Gastroesophageal sphincter (tissue), 3 donors: ENCODE measurements at regions not wholly inside any gene's neighbourhood (a gene's known extent, or its start where the extent isn't known, plus 50 kb on each side); places are given as distances from the start of the nearest gene placed in this dataset.

Experiments
- CTCF ChIP-seq, 4 experiments: fragments of 200-600 bp in 2 of 4; fragments of 450-650 bp in 2 of 4; sonication (generic) in 1 of 4; IDR thresholded peaks; one replicate each; pipeline ENCODE4 v1.5.1; 2017 to 2019; ENCODE audit warnings: antibody characterized with exemption in 4 of 4, mild to moderate bottlenecking in 2 of 4, moderate library complexity in 2 of 4
- POLR2A ChIP-seq, 2 donors: fragments of 450-650 bp; IDR thresholded peaks; one replicate each; pipeline ENCODE4 v1.6.1; 2017; ENCODE audit warnings: antibody characterized with exemption in 2 of 2, mild to moderate bottlenecking in 2 of 2, moderate library complexity in 1 of 2

DNA sequence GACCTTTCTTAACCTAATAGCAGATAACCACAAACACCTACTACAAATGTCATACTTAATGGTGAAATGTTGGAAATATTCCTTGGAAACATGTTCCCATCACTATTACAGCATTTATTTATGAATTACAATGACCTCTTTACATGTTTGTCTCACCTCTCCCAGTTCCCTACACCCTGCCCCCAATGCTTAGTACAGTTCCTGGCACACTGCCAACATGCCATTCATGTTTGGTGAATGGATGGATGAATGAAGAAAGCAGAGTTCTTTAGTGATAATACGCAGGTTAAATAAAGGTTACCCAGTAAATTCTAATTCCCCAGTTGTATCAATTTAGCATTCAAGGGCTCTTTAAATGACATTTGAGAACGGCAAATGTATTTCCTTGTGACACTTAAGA lies 259.9 kb upstream of the ATP11B start:
- TF ChIP-seq CTCF (IDR thresholded peaks at IDR 0.05) (no peak), POLR2A (IDR thresholded peaks at IDR 0.05) (no peak)
